ENCODE measurements at regions not wholly inside any gene's neighbourhood (a gene's known extent, or its start where the extent isn't known, plus 50 kb on each side); places are given as distances from the start of the nearest gene placed in this dataset.

DNA sequence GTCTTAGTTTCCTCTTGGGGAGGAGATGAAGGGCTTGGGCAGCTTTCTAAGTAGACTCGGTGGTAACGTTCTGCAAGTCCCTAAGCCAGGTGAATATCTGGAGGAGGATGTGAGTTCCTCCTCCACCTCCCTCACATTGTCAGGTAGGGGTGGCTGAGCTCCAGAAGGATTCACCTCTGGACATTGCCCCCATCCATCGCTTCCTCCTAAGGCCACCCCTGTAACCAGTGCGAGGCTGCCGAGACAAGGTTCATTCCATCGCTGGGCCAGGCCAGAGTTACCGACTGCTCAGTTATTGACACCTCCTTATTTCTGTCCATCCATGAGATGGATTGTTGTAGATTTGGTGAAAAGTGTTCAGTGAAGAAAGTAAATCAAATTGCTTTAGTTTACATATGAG, 334.1 kb upstream of the KLF6 start:
- POLR2A ChIA-PET, result no interaction called here
- DNase-seq (ENCODE audit: low read depth, low spot score) (no peak), ATAC-seq (no peak)
- Histone ChIP-seq H3K9me3 (ENCODE audit: control insufficient read depth, insufficient read depth, low read depth, low read length) (peaks cover 5% of the 10 kb centered on the region; the same call in 1 of the 2 replicates), H3K4me3 (ENCODE audit: low read depth in 2 of 2, low read length in 2 of 2) (no peak overlapping the region), H3K4me1 (ENCODE audit: control insufficient read depth, insufficient read depth, low read length) (peaks cover 19% of the 10 kb centered on the region), H3K36me3 (ENCODE audit: control insufficient read depth, insufficient read depth, low read length) (no peaks in the 10 kb centered on the region), H3K27me3 (ENCODE audit: control insufficient read depth, insufficient read depth, low read length) (no peaks in the 10 kb centered on the region), H3K27ac (ENCODE audit: low read length) (peak overlapping the region; percentile 51; the same call in 1 of the 2 replicates)
- CTCF ChIA-PET, result no interaction called here
- TF ChIP-seq, protein P1, sequence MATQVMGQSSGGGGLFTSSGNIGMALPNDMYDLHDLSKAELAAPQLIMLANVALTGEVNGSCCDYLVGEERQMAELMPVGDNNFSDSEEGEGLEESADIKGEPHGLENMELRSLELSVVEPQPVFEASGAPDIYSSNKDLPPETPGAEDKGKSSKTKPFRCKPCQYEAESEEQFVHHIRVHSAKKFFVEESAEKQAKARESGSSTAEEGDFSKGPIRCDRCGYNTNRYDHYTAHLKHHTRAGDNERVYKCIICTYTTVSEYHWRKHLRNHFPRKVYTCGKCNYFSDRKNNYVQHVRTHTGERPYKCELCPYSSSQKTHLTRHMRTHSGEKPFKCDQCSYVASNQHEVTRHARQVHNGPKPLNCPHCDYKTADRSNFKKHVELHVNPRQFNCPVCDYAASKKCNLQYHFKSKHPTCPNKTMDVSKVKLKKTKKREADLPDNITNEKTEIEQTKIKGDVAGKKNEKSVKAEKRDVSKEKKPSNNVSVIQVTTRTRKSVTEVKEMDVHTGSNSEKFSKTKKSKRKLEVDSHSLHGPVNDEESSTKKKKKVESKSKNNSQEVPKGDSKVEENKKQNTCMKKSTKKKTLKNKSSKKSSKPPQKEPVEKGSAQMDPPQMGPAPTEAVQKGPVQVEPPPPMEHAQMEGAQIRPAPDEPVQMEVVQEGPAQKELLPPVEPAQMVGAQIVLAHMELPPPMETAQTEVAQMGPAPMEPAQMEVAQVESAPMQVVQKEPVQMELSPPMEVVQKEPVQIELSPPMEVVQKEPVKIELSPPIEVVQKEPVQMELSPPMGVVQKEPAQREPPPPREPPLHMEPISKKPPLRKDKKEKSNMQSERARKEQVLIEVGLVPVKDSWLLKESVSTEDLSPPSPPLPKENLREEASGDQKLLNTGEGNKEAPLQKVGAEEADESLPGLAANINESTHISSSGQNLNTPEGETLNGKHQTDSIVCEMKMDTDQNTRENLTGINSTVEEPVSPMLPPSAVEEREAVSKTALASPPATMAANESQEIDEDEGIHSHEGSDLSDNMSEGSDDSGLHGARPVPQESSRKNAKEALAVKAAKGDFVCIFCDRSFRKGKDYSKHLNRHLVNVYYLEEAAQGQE (IDR thresholded peaks at IDR 0.05; ENCODE audit: insufficient read depth in 1 of 2, low read depth in 2 of 2, low read length in 1 of 2), result no peak
- TF ChIP-seq, protein P2, sequence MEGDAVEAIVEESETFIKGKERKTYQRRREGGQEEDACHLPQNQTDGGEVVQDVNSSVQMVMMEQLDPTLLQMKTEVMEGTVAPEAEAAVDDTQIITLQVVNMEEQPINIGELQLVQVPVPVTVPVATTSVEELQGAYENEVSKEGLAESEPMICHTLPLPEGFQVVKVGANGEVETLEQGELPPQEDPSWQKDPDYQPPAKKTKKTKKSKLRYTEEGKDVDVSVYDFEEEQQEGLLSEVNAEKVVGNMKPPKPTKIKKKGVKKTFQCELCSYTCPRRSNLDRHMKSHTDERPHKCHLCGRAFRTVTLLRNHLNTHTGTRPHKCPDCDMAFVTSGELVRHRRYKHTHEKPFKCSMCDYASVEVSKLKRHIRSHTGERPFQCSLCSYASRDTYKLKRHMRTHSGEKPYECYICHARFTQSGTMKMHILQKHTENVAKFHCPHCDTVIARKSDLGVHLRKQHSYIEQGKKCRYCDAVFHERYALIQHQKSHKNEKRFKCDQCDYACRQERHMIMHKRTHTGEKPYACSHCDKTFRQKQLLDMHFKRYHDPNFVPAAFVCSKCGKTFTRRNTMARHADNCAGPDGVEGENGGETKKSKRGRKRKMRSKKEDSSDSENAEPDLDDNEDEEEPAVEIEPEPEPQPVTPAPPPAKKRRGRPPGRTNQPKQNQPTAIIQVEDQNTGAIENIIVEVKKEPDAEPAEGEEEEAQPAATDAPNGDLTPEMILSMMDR (IDR thresholded peaks at IDR 0.05), result no peak
- TF ChIP-seq SIN3A (IDR thresholded peaks at IDR 0.05; ENCODE audit: borderline replicate concordance, insufficient read depth, low read depth, low read length), result no peak
- no peak for TF ChIP-seq POLR2AphosphoS5 (IDR thresholded peaks at IDR 0.05; ENCODE audit: low read depth, low read length)
- no peak for TF ChIP-seq TCF7L2 (IDR thresholded peaks at IDR 0.05; ENCODE audit: low read depth, low read length)
- intact Hi-C loops (cut with micrococcal nuclease; ENCODE audit: unreplicated experiment) (no loop called here), in situ Hi-C loops (cut with HindIII; ENCODE audit: low pct_unique_long_range_greater_than_20kb, low sequenced_read_pairs) (no loop called here)
- no TSS peak for BruUV-seq (replicated peaks)

DNA sequence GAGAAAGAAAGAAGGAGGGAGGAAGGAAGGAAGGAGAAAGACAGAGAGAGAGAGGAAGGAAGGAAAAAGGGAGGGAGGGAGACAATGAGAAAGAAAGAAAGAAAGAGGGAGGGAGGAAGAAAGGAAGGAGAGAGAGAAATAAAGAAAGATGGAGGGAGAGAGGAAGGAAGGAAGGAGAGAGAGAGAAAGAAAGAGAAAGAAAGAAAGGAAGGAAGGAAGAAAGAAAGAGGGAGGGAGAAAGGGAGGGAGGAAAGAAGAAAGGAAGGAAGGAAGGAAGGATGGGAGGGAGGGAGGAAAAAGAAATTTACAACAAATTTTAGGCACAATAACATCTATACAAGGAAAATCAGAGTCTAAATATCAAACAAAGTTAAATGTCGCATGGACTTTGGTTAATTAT, 332.6 kb upstream of the KLF6 start:
- H3K27ac ChIP-seq (ENCODE audit: low read length), result peak overlapping the region; percentile 52; the same call in 1 of the 2 replicates
- no peaks in the 10 kb centered on the region for H3K27me3 ChIP-seq (ENCODE audit: control insufficient read depth, insufficient read depth, low read length)
- intact Hi-C loops (cut with micrococcal nuclease; ENCODE audit: unreplicated experiment), result no loop called here
- H3K9me3 ChIP-seq (ENCODE audit: control insufficient read depth, insufficient read depth, low read depth, low read length), result peaks cover 5% of the 10 kb centered on the region; the same call in 1 of the 2 replicates
- ChIA-PET CTCF (no interaction called here), POLR2A (no interaction called here)
- H3K36me3 ChIP-seq (ENCODE audit: control insufficient read depth, insufficient read depth, low read length), result no peaks in the 10 kb centered on the region
- DNase-seq (ENCODE audit: low read depth, low spot score) (no peak), ATAC-seq (no peak)
- BruUV-seq (replicated peaks), result no TSS peak
- peaks cover 16% of the 10 kb centered on the region for H3K4me1 ChIP-seq (ENCODE audit: control insufficient read depth, insufficient read depth, low read length)
- in situ Hi-C loops (cut with HindIII; ENCODE audit: low pct_unique_long_range_greater_than_20kb, low sequenced_read_pairs), result no loop called here
- TF ChIP-seq, protein P1 (IDR thresholded peaks at IDR 0.05; ENCODE audit: insufficient read depth in 1 of 2, low read depth in 2 of 2, low read length in 1 of 2), result no peak
- no peak overlapping the region for H3K4me3 ChIP-seq (ENCODE audit: low read depth in 2 of 2, low read length in 2 of 2)

All from Panc1 (cell line).